ENCODE measurements at regions not wholly inside any gene's neighbourhood (a gene's known extent, or its start where the extent isn't known, plus 50 kb on each side); places are given as distances from the start of the nearest gene placed in this dataset.
"Not testable (repeated sequence)": the region's sequence is repeated elsewhere in the genome, so short reads cannot be mapped to it uniquely, and the experiment has no call there.

DNA sequence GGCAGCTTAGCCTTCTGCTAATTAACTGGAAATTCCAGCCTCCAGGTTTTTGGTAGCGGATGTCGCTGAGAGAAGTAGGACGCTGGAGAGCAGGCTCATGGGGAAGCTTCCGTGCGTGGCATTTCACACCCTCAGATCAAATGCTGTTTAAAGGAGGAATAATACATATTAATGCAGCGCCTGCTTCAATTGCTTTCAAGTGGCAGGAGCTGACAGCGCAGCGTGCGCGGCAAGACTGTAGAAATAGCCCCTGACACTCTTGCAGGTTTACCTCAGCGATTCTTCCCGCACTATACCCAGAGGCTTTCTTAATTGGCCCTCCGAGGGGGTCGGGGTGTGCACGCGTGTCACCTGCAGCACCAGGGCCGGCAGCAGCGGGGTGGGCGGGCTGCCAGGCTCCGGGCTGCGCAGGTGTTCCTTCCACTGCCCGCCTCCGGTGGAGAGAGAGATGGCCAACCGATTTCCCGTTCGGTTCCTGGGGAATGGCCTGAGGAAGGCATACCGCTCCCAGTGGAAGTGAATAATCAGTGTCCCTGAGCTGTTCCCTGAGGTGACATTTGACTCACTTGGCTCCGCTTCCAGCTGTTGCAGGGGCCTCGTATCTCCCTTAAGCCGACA, 427.9 kb downstream of the KCTD16 start:
- H3K4me1 Mint-ChIP-seq (ENCODE audit: low read depth): no peaks in the 10 kb centered on the region

DNA sequence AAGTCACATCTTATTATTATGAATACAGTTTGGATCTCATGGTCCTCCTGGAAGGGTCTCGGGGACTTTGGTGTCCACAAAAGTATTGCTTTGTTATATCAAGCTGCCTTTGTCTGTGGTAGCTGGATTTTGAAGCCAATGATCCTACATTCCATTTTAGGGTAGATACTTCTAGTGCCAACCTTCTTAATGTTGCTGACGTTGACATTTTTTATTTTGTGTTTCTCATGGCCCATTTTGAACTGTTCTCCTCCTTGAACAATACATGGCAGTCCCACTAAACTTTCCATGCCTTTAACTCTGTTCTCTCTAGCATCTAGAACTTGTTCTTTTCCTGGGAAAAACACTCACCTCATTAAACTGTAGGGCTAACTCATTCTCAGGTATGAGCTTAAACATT, 425.8 kb downstream of the KCTD16 start:
- H3K9me3 Mint-ChIP-seq: peaks cover 11% of the 10 kb centered on the region
- DNase-seq (no peak), ATAC-seq (no peak)
- H3K27me3 Mint-ChIP-seq (ENCODE audit: low read depth): peaks cover 3% of the 10 kb centered on the region
- H3K4me3 Mint-ChIP-seq: no peak overlapping the region
- no peaks in the 10 kb centered on the region for H3K4me1 Mint-ChIP-seq (ENCODE audit: low read depth)
- H3K36me3 Mint-ChIP-seq (ENCODE audit: insufficient read depth): no peaks in the 10 kb centered on the region

More for the DNA sequence above, 427.9 kb downstream of the KCTD16 start:
- peak in 1 of 2 donors; percentile 14 for ATAC-seq
- peaks cover 3% of the 10 kb centered on the region for H3K27me3 Mint-ChIP-seq (ENCODE audit: low read depth)
- H3K9me3 Mint-ChIP-seq: peaks cover 6% of the 10 kb centered on the region
- H3K36me3 Mint-ChIP-seq (ENCODE audit: insufficient read depth): no peaks in the 10 kb centered on the region
- no peak for DNase-seq
- H3K4me3 Mint-ChIP-seq: no peak overlapping the region

DNA sequence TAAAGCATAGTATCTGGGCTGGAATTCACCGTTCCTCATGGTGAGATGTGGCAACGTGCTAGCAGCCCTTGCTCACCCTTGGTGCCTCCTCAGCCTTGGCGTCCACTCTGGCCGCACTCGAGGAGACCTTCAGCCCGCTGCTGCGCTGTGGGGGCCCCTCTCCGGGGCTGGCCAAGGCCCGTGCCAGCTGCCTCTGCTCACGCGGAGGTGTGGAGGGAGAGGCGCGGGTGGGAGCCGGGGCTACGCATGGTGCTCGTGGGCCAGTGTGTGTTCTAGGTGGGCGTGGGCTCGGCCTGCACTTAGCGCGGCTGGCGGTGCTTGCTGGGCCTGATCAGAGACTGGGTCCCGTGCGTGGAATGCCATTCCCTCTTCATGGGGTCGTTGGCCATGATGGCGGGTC, 424.2 kb downstream of the KCTD16 start:
- no peak for ATAC-seq
- no peak for DNase-seq
- Mint-ChIP-seq H3K4me3 (no peak overlapping the region), H3K4me1 (ENCODE audit: low read depth) (no peaks in the 10 kb centered on the region), H3K36me3 (ENCODE audit: insufficient read depth) (no peaks in the 10 kb centered on the region), H3K9me3 (peaks cover 11% of the 10 kb centered on the region), H3K27me3 (ENCODE audit: low read depth) (peaks cover 3% of the 10 kb centered on the region)

DNA sequence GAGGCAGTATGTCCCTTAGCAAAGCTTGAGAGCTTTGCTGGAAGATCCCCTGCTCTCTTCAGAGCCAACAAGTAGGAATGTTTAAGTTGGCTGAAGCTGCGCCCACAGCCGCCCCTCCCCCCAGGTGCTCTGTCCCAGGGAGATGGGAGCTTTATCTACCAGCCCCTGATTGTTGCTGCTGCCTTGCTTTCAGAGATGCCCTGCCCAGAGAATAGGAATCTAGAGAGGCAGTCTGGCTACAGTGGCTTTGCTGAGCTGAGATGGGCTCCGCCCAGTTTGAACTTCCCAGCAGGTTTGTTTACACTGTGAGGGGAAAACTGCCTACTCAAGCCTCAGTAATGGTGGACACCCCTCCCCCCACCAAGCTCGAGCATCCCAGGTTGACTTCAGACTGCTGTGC, 423.6 kb downstream of the KCTD16 start:
- H3K9me3 Mint-ChIP-seq; H3K4me3 Mint-ChIP-seq; H3K36me3 Mint-ChIP-seq (ENCODE audit: insufficient read depth); H3K4me1 Mint-ChIP-seq (ENCODE audit: low read depth); DNase-seq; ATAC-seq; H3K27me3 Mint-ChIP-seq (ENCODE audit: low read depth): not testable (repeated sequence)

DNA sequence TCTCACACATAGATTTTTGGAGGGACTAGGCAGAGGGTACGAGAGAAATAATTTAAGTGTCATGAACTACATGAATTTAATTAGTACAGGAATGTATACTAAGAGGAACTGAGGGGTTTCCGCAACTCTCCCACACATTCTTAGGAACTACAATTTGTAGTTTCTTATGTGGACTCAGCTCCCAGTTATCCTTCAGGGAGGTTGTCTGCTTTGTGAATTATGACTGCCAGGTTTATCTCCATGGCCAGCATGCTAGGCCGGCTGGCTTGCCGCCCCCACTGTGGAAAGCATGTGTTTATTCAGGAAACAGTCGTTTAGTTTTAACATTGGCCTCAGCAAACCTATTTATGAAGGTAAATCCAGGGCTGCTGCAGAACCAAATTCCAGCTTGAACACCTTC, 415.0 kb downstream of the KCTD16 start:
- DNase-seq (no peak), ATAC-seq (no peak)
- Mint-ChIP-seq H3K4me1 (ENCODE audit: low read depth) (no peaks in the 10 kb centered on the region), H3K9me3 (no peaks in the 10 kb centered on the region), H3K27me3 (ENCODE audit: low read depth) (no peaks in the 10 kb centered on the region), H3K4me3 (no peak overlapping the region), H3K36me3 (ENCODE audit: insufficient read depth) (no peaks in the 10 kb centered on the region)

DNA sequence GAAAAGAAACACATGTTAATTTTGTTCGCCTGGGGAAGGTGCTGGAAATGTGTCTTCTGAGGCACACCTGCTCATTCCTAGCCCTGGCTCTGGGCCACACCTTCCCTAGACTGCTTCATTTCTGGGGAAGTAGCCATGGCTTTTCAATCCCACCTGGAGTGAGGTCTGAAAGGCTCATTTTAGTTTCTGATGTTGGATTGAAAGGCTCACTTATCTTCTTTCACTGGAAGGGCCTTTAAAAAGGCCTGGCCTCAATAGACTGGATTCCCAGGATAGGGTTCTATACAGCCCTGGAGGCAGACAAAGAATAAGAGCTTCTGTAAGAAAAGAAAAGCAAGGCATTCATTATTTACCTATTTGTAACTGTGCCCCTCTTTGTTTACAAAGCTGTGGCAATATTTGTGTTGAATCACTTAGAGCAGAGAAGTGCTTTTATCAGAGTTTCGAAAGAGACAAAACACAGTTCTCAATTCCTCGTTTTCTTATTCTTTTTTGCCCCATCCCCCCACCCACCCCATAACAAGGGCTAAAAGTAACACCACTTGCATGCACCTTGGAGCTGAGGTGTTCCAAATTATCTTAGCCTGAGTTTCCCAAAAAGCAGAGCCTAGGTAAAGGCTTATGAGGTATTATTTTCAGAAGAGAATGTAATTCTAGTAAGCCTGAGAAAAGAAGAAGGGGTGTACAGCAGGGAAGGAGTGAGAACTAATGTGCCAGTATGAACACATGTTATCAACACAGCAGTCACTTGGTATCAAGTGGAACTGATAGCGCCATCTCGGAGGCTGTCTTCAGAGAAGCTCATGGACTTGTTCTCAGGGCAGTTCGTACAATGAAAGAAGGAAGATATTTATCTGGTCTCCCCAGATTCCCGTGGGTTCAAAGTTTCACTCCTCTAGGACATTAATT, 413.1 kb downstream of the KCTD16 start:
- no peak for DNase-seq
- Mint-ChIP-seq H3K9me3 (no peaks in the 10 kb centered on the region), H3K4me1 (ENCODE audit: low read depth) (no peaks in the 10 kb centered on the region), H3K4me3 (no peak overlapping the region), H3K36me3 (ENCODE audit: insufficient read depth) (no peaks in the 10 kb centered on the region), H3K27me3 (ENCODE audit: low read depth) (no peaks in the 10 kb centered on the region)
- ATAC-seq: no peak

DNA sequence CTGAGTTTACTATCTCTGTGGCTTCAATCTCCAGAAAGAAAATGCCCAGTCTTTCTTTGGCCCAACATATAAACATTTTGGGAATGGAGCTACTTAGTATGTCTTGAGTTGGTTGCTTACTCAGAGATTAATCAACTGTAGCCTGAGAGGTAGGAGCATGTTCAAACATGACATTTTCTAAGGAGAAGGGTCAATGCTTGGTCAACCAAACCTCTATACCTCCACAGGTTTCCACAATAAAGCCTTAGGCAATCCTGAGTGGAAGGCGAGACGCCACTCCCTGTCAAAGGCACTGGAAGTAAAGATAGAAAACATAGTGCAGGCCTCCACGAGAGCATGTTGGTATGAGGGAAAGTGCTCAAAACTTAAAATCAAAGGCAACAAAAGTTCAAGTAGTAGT, 411.4 kb downstream of the KCTD16 start:
- no peaks in the 10 kb centered on the region for H3K9me3 Mint-ChIP-seq
- ATAC-seq: no peak
- H3K4me3 Mint-ChIP-seq: no peak overlapping the region
- no peaks in the 10 kb centered on the region for H3K27me3 Mint-ChIP-seq (ENCODE audit: low read depth)
- no peaks in the 10 kb centered on the region for H3K4me1 Mint-ChIP-seq (ENCODE audit: low read depth)
- H3K36me3 Mint-ChIP-seq (ENCODE audit: insufficient read depth): no peaks in the 10 kb centered on the region
- DNase-seq: no peak

DNA sequence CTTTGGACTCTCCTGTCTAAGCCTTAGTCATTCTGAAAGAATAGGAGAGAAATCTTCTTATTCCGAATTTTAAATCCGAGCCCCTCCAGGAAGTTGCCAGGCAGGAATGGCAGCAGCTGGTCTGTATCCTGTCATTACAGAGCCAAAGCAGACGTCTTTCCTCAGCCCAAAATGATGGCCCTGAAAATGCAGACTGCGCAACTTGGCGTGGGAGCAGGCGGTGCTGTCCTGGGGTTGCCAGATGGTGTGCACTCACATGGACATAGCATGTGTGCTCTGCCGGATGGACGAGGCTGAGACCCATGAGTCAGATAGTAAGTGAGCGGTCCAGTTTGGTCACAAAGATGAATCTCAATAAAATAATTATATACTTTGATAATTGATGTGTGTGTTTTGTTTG, 410.4 kb downstream of the KCTD16 start:
- H3K4me1 Mint-ChIP-seq (ENCODE audit: low read depth): no peaks in the 10 kb centered on the region
- no peaks in the 10 kb centered on the region for H3K9me3 Mint-ChIP-seq
- DNase-seq (no peak), ATAC-seq (no peak)
- H3K36me3 Mint-ChIP-seq (ENCODE audit: insufficient read depth): no peaks in the 10 kb centered on the region
- H3K4me3 Mint-ChIP-seq: no peak overlapping the region
- H3K27me3 Mint-ChIP-seq (ENCODE audit: low read depth): no peaks in the 10 kb centered on the region

DNA sequence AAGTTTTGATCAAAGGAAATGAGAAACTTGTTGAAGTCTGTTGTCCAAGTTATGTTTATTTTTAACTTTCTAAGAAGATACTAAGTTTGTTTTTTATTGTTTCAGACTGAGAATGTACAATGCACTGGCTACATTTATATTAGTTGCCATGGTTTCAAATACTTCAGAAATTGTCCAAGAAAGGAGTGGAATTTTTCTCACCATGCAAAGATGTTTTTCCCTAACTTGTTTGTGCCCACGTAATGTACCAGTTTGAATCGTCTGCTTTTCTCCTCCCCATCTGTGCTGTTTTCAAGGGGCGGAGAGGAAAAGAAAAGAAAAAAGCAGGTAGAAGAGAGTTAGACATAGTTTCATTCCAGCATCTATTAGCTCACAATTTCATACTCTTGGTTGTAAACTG, 407.0 kb downstream of the KCTD16 start:
- DNase-seq: no peak
- no peak overlapping the region for H3K4me3 Mint-ChIP-seq
- H3K27me3 Mint-ChIP-seq (ENCODE audit: low read depth): no peaks in the 10 kb centered on the region
- no peak for ATAC-seq
- no peaks in the 10 kb centered on the region for H3K4me1 Mint-ChIP-seq (ENCODE audit: low read depth)
- peaks cover 3% of the 10 kb centered on the region for H3K9me3 Mint-ChIP-seq
- no peaks in the 10 kb centered on the region for H3K36me3 Mint-ChIP-seq (ENCODE audit: insufficient read depth)

DNA sequence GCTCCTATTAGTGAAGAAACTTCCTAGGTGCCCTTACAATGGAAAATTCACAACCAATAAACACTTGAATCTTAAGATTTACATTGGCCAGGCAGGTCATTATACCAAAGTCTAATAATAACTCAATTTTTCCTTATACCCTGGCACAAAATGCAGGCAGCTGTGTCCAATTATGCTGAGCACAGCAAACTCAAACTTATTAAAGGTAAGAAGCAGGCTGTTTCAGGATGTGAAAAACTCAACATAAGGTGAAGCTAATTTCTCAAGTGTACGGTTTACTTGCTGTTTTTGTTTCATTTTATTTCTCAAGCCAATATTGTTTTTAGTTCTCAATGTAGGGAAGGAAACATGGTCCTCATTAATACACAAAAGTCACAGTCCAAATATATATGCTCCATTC, 405.1 kb downstream of the KCTD16 start:
- no peaks in the 10 kb centered on the region for H3K4me1 Mint-ChIP-seq (ENCODE audit: low read depth)
- peaks cover 3% of the 10 kb centered on the region for H3K9me3 Mint-ChIP-seq
- ATAC-seq (no peak), DNase-seq (no peak)
- H3K27me3 Mint-ChIP-seq (ENCODE audit: low read depth): no peaks in the 10 kb centered on the region
- H3K36me3 Mint-ChIP-seq (ENCODE audit: insufficient read depth): no peaks in the 10 kb centered on the region
- H3K4me3 Mint-ChIP-seq: no peak overlapping the region

DNA sequence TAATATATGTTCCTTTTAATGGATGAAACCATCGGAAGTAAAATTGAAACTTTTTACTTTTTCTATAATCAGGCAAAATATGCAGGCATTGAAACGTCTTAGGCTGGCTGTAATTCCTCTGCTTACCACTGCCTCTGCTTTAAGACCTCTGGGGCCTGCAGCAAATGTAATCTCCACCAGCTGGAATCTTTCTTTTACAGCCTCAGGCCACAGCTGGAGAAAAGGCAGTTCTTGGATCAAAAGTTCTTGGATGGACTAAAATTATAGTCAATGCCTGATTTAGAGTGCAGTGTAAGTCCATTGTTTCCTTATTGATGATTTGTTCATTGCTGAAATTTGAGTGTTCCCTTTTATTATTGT, 396.7 kb downstream of the KCTD16 start:
- no peak overlapping the region for H3K4me3 Mint-ChIP-seq
- DNase-seq (no peak), ATAC-seq (no peak)
- H3K27me3 Mint-ChIP-seq (ENCODE audit: low read depth): no peaks in the 10 kb centered on the region
- no peaks in the 10 kb centered on the region for H3K4me1 Mint-ChIP-seq (ENCODE audit: low read depth)
- H3K36me3 Mint-ChIP-seq (ENCODE audit: insufficient read depth): no peaks in the 10 kb centered on the region
- peaks cover 18% of the 10 kb centered on the region for H3K9me3 Mint-ChIP-seq

DNA sequence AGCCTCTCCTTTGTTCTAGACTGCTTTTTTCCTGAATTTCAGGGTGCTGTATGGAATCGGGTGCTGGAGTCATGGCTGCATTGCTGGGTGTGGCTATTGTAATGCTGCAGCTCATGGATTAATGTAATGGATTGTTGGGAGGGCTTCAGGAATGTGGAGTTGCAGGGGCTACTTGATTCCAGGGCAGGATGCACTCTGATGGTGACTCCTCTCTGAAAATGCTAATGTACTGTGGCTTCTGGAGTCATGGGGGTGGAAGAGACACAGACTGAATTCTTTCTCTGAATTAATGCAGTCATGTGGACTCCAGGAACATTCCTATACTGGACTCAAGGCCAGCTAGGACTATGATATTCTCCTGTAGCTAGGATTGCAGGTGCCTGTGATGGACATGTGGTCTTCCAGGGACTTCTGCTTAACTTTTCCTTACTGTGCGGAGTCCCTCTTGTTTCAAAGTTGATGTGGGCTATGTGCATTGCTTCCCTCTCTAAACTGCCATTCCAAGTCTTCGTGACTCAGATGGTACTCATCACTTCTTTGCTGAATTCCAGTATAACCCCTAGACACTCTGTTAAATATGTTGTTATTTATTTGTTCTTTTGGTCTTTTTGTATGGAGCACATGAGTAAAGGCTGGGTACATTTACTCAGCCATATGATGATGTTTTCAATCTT, 396.2 kb downstream of the KCTD16 start:
- H3K4me3 Mint-ChIP-seq: no peak overlapping the region
- H3K36me3 Mint-ChIP-seq (ENCODE audit: insufficient read depth): no peaks in the 10 kb centered on the region
- ATAC-seq (no peak), DNase-seq (no peak)
- peaks cover 18% of the 10 kb centered on the region for H3K9me3 Mint-ChIP-seq
- no peaks in the 10 kb centered on the region for H3K27me3 Mint-ChIP-seq (ENCODE audit: low read depth)
- H3K4me1 Mint-ChIP-seq (ENCODE audit: low read depth): no peaks in the 10 kb centered on the region

DNA sequence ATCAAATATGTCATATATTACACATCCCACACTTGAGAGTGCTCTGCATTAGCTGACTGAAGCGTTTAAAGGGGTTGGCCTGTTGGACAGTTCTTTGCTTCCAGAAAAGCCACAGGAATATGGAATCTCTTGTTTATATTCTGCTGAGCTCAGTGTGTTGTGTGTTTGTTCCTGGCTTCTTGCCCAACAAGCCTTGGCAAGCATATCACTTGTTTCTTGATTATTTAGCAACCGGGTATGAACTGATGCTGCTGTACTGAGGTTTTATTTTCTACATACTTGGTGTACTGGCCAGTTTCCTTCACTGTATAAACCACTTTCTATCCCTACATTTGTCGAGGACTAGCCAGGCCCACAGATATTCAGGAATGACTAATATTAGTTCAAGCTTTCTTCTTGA, 378.9 kb downstream of the KCTD16 start:
- Mint-ChIP-seq H3K4me1 (ENCODE audit: low read depth) (no peaks in the 10 kb centered on the region), H3K36me3 (ENCODE audit: insufficient read depth) (no peaks in the 10 kb centered on the region), H3K27me3 (ENCODE audit: low read depth) (no peaks in the 10 kb centered on the region), H3K9me3 (peaks cover 21% of the 10 kb centered on the region), H3K4me3 (no peak overlapping the region)
- ATAC-seq: no peak
- no peak for DNase-seq

DNA sequence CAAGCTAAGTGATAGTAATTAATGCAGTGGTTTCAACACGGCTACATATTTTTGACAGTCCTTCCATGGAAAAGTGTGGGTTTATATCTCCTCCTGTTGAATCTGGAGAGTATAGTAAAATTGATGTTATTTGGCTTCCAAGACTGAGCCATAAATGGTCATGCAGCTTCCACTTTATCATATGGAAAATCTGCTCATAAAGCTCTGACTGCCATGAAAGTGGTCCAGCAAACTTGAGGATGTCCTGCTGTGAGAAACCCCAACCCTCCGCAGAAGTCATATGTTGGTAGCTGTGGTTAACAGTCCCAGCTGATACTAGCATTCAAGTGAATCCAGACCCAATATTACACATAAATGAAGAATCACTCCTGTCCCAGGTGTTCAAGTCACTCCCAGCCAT, 378.3 kb downstream of the KCTD16 start:
- ATAC-seq (no peak), DNase-seq (no peak)
- H3K27me3 Mint-ChIP-seq (ENCODE audit: low read depth): no peaks in the 10 kb centered on the region
- H3K9me3 Mint-ChIP-seq: peaks cover 14% of the 10 kb centered on the region
- no peak overlapping the region for H3K4me3 Mint-ChIP-seq
- H3K4me1 Mint-ChIP-seq (ENCODE audit: low read depth): no peaks in the 10 kb centered on the region
- H3K36me3 Mint-ChIP-seq (ENCODE audit: insufficient read depth): no peaks in the 10 kb centered on the region

DNA sequence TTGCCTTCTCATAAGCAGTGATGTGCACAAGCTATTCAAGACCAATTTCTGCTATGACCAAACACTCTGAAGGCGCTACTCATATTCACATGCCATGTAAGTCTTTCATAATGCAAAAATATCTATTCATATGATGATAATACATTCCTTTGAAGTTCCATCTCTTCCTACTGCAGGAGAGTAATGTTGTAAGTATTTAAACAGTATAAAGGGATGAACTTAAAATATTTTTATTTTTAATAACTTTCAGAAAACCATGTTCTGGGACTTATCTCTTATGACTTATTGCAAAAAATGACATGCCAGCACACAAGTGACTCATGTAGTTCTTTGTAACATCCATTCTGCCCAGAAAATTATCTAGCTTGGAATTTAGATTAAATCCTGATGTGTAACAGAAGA, 376.4 kb downstream of the KCTD16 start:
- DNase-seq (no peak), ATAC-seq (no peak)
- Mint-ChIP-seq H3K9me3 (peaks cover 13% of the 10 kb centered on the region), H3K27me3 (ENCODE audit: low read depth) (no peaks in the 10 kb centered on the region), H3K4me3 (no peak overlapping the region), H3K36me3 (ENCODE audit: insufficient read depth) (no peaks in the 10 kb centered on the region), H3K4me1 (ENCODE audit: low read depth) (no peaks in the 10 kb centered on the region)
